A549 (cell line): ENCODE measurements at regions not wholly inside any gene's neighbourhood (a gene's known extent, or its start where the extent isn't known, plus 50 kb on each side); places are given as distances from the start of the nearest gene placed in this dataset.

ENCODE experiments used
- EP300 ChIP-seq, 2 experiments: fragments of >200 bp; sonication (Bioruptor Twin); formaldehyde crosslinking; IDR thresholded peaks; 2 replicates in 1 of 2; 3 replicates in 1 of 2; pipeline ENCODE4 v1.6.1; 2016 to 2017
- HDAC2 ChIP-seq: fragments of 200-600 bp; sonication (generic); IDR thresholded peaks from 2 replicates; pipeline ENCODE4 v1.6.1; 2016
- NFE2L2 ChIP-seq: fragments of 150-350 bp; conservative IDR thresholded peaks from 2 replicates; pipeline ENCODE4 v1.6.1; 2014; ENCODE audit warnings: low read length
- POLR2A ChIP-seq: IDR thresholded peaks from 2 replicates; pipeline ENCODE4 v1.6.1; 2012; ENCODE audit warnings: mild to moderate bottlenecking, low read length
- RAD21 ChIP-seq, 2 experiments: fragments of >200 bp in 1 of 2; sonication (Bioruptor Twin) in 1 of 2; formaldehyde crosslinking in 1 of 2; IDR thresholded peaks in 1 of 2; conservative IDR thresholded peaks in 1 of 2; 2 replicates in 1 of 2; 3 replicates in 1 of 2; pipeline ENCODE4 v1.6.1; 2012 to 2018; ENCODE audit warnings: inconsistent platforms in 1 of 2
- SMC3 ChIP-seq: fragments of >200 bp; sonication (Bioruptor Twin); formaldehyde crosslinking; IDR thresholded peaks from 3 replicates; pipeline ENCODE4 v1.6.1; 2018; ENCODE audit warnings: inconsistent platforms
- SREBF2 ChIP-seq: fragments of 450-650 bp; IDR thresholded peaks from 2 replicates; pipeline ENCODE4 v1.6.1; 2014; ENCODE audit warnings: mild to moderate bottlenecking, moderate library complexity
- TF ChIP-seq, protein P1 (sequence below): fragments of >200 bp; sonication (Bioruptor Twin); formaldehyde crosslinking; IDR thresholded peaks from 3 replicates; pipeline ENCODE4 v1.5.1; 2016
- TF ChIP-seq, protein P2 (sequence below): fragments of 200-600 bp; sonication (generic); IDR thresholded peaks from 2 replicates; pipeline ENCODE4 v1.6.1; 2016; ENCODE audit warnings: antibody characterized with exemption, mild to moderate bottlenecking, moderate library complexity
- TF ChIP-seq, protein P3 (sequence below): fragments of >200 bp; sonication (Bioruptor Twin); formaldehyde crosslinking; IDR thresholded peaks from 3 replicates; pipeline ENCODE4 v1.6.1; 2016

DNA sequence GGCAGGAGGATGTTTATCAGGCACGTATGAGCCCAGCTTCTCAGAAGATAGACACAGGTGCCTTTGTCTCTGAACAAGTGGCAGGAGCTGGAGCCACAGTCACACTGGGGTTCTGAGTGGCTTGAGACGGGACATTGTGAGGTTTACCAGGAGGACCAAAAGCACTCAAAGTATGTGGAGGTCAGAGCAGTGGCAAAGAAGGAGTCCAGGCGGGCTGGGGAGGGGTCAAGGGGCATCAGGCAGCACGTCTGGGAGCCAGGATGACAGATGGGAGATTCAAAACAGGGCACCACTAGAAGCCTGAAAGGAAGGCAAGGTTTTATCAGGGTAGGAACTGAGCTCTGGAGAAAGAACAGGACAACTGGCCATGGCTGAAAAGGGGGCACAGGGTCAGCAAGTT is 67.2 kb upstream of the MARCHF10 start:
- TF ChIP-seq SREBF2 (no peak), POLR2A (no peak), RAD21 (conservative IDR thresholded peaks at IDR 0.05 in 1 of 2, IDR thresholded peaks at IDR 0.05 in 1 of 2) (no peak), EP300 (IDR thresholded peaks at IDR 0.05) (no peak), SMC3 (no peak), HDAC2 (no peak), NFE2L2 (no peak)
- TF ChIP-seq, protein P1, sequence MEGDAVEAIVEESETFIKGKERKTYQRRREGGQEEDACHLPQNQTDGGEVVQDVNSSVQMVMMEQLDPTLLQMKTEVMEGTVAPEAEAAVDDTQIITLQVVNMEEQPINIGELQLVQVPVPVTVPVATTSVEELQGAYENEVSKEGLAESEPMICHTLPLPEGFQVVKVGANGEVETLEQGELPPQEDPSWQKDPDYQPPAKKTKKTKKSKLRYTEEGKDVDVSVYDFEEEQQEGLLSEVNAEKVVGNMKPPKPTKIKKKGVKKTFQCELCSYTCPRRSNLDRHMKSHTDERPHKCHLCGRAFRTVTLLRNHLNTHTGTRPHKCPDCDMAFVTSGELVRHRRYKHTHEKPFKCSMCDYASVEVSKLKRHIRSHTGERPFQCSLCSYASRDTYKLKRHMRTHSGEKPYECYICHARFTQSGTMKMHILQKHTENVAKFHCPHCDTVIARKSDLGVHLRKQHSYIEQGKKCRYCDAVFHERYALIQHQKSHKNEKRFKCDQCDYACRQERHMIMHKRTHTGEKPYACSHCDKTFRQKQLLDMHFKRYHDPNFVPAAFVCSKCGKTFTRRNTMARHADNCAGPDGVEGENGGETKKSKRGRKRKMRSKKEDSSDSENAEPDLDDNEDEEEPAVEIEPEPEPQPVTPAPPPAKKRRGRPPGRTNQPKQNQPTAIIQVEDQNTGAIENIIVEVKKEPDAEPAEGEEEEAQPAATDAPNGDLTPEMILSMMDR = no peak
- TF ChIP-seq, protein P2, sequence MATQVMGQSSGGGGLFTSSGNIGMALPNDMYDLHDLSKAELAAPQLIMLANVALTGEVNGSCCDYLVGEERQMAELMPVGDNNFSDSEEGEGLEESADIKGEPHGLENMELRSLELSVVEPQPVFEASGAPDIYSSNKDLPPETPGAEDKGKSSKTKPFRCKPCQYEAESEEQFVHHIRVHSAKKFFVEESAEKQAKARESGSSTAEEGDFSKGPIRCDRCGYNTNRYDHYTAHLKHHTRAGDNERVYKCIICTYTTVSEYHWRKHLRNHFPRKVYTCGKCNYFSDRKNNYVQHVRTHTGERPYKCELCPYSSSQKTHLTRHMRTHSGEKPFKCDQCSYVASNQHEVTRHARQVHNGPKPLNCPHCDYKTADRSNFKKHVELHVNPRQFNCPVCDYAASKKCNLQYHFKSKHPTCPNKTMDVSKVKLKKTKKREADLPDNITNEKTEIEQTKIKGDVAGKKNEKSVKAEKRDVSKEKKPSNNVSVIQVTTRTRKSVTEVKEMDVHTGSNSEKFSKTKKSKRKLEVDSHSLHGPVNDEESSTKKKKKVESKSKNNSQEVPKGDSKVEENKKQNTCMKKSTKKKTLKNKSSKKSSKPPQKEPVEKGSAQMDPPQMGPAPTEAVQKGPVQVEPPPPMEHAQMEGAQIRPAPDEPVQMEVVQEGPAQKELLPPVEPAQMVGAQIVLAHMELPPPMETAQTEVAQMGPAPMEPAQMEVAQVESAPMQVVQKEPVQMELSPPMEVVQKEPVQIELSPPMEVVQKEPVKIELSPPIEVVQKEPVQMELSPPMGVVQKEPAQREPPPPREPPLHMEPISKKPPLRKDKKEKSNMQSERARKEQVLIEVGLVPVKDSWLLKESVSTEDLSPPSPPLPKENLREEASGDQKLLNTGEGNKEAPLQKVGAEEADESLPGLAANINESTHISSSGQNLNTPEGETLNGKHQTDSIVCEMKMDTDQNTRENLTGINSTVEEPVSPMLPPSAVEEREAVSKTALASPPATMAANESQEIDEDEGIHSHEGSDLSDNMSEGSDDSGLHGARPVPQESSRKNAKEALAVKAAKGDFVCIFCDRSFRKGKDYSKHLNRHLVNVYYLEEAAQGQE = no peak
- TF ChIP-seq, protein P3, sequence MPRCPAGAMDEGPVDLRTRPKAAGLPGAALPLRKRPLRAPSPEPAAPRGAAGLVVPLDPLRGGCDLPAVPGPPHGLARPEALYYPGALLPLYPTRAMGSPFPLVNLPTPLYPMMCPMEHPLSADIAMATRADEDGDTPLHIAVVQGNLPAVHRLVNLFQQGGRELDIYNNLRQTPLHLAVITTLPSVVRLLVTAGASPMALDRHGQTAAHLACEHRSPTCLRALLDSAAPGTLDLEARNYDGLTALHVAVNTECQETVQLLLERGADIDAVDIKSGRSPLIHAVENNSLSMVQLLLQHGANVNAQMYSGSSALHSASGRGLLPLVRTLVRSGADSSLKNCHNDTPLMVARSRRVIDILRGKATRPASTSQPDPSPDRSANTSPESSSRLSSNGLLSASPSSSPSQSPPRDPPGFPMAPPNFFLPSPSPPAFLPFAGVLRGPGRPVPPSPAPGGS = no peak
